A673 (cell line): ENCODE measurements at regions not wholly inside any gene's neighbourhood (a gene's known extent, or its start where the extent isn't known, plus 50 kb on each side); places are given as distances from the start of the nearest gene placed in this dataset.

Source experiments
- EZH2 ChIP-seq: fragments of 200-600 bp; sonication (generic); IDR thresholded peaks from 2 replicates; pipeline ENCODE4 v1.6.1; 2017; ENCODE audit warnings: borderline replicate concordance, low read depth, mild to moderate bottlenecking, mixed read lengths, antibody characterized with exemption, low read length; ENCODE audit not compliant: poor library complexity, severe bottlenecking
- TF ChIP-seq, protein P1 (sequence below): fragments of 300-800, 200-600 bp; sonication (generic); conservative IDR thresholded peaks from 2 replicates; pipeline ENCODE4 v1.5.1; 2017; ENCODE audit warnings: low read depth, mild to moderate bottlenecking, antibody characterized with exemption, low read length, moderate library complexity, mixed read lengths

DNA sequence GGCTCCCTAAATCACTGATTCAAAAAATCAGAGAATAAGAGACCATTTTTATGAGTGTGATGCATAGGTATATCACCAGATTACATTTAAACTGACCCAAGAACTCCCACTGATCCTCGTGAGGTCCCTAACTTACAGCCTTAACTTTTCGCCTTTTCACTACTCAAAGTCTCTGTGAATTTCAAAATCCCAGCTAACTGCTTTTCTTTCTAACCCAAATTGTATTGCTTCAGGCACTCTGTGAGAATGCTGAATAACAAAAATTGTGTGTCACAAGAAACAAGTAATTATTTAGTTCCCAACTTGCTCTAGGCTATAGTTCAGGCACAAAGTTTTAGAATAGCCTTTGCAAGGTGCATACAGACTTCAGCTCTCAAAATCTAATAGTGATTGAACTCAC, 368.6 kb downstream of the CHSY3 start:
- TF ChIP-seq, protein P1, sequence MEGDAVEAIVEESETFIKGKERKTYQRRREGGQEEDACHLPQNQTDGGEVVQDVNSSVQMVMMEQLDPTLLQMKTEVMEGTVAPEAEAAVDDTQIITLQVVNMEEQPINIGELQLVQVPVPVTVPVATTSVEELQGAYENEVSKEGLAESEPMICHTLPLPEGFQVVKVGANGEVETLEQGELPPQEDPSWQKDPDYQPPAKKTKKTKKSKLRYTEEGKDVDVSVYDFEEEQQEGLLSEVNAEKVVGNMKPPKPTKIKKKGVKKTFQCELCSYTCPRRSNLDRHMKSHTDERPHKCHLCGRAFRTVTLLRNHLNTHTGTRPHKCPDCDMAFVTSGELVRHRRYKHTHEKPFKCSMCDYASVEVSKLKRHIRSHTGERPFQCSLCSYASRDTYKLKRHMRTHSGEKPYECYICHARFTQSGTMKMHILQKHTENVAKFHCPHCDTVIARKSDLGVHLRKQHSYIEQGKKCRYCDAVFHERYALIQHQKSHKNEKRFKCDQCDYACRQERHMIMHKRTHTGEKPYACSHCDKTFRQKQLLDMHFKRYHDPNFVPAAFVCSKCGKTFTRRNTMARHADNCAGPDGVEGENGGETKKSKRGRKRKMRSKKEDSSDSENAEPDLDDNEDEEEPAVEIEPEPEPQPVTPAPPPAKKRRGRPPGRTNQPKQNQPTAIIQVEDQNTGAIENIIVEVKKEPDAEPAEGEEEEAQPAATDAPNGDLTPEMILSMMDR: no peak
- no peak for TF ChIP-seq EZH2
